ENCODE measurements at regions not wholly inside any gene's neighbourhood (a gene's known extent, or its start where the extent isn't known, plus 50 kb on each side); places are given as distances from the start of the nearest gene placed in this dataset.

DNA sequence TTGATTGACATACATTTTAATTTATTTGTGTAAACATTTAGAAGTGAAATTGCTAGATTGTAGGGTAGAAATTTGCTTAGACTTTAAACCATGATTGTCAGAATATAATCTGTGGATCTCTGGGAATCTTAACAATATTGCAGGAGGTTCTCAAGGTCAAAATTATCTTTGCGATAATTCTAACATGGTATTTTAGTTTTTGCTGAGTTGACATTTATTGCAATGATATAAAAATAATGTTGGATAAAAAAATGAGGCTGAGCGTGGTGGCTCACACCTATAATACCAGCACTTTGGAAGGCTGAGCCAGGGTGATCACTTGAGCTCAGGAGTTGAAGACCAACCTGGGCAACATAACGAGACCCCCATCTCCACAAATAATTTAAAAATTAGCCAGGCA, 70.3 kb upstream of the SGCD start:
- Histone ChIP-seq H4K5ac (ENCODE audit: low read depth, low read length) (no peak overlapping the region), H3K4me3 (ENCODE audit: insufficient read depth, low read depth, low read length) (no peak overlapping the region), H3K4ac (ENCODE audit: low read depth, low read length) (no peak overlapping the region), H4K20me1 (ENCODE audit: insufficient read depth, low read length) (no peaks in the 10 kb centered on the region), H3K36me3 (ENCODE audit: control insufficient read depth, insufficient read depth, low read length) (no peaks in the 10 kb centered on the region), H2BK5ac (ENCODE audit: low read depth, low read length, poor library complexity, severe bottlenecking) (no peak overlapping the region), H3K56ac (ENCODE audit: extremely low read depth, insufficient read depth, low read length) (no peak overlapping the region), H3K4me2 (ENCODE audit: low read depth, low read length) (no peak overlapping the region), H2BK15ac (ENCODE audit: low read depth, low read length) (no peak overlapping the region), H3K79me1 (ENCODE audit: low read depth in 1 of 2, low read length in 2 of 2) (no peaks in the 10 kb centered on the region), H3K4me1 (ENCODE audit: control insufficient read depth, insufficient read depth, low read length) (no peaks in the 10 kb centered on the region), H2BK120ac (ENCODE audit: low read depth, low read length) (no peak overlapping the region), H3K23ac (ENCODE audit: low read depth, low read length) (no peak overlapping the region), H2BK20ac (ENCODE audit: low read depth, low read length) (no peak overlapping the region), H3K9me3 (ENCODE audit: control insufficient read depth, insufficient read depth, low read length) (no peaks in the 10 kb centered on the region), H3K27ac (ENCODE audit: insufficient read depth, low read length) (no peak overlapping the region), H3K9me1 (ENCODE audit: insufficient read depth, low read length) (no peaks in the 10 kb centered on the region), H2AK9ac (replicated peaks; ENCODE audit: low read depth, low read length, poor library complexity) (no peak overlapping the region), H3K9ac (ENCODE audit: low read depth, low read length) (no peak overlapping the region), H3K18ac (ENCODE audit: low read depth, low read length) (no peak overlapping the region), H2AFZ (replicated peaks; ENCODE audit: low read length, poor library complexity) (no peak overlapping the region), H4K8ac (ENCODE audit: low read depth in 2 of 2, low read length in 2 of 2) (no peak overlapping the region), H3K14ac (replicated peaks; ENCODE audit: low read depth, low read length) (no peak overlapping the region), H4K91ac (ENCODE audit: insufficient read depth, low read depth, low read length) (no peak overlapping the region), H3K27me3 (ENCODE audit: control insufficient read depth, insufficient read depth, low read length) (no peaks in the 10 kb centered on the region), H2AK5ac (ENCODE audit: low read depth, low read length) (no peak overlapping the region)
- intact Hi-C loops (cut with micrococcal nuclease) (no loop called here), in situ Hi-C loops (cut with MboI; ENCODE audit: low sequenced_read_pairs) (no loop called here), dilution Hi-C loops (cut with HindIII; ENCODE audit: low sequenced_read_pairs, unreplicated experiment) (no loop called here)
- ChIA-PET CTCF (interaction anchor here (1.0 to 1.1 kb wide), 2 partner anchors 9 to 15 kb away, joined by 4 read pairs; no protein-coding TSS in a partner anchor), POLR2A (ENCODE audit: unreplicated experiment) (no interaction called here)
- DNase-seq (no peak), ATAC-seq (ENCODE audit: low read depth) (no peak)
- BruUV-seq (replicated peaks): no TSS peak
- no CpG with 5 or more reads among the region's 3 CpGs for WGBS, 2 experiments (ENCODE audit: extremely low coverage in 2 of 2, insufficient read length in 1 of 2)
- TF ChIP-seq MAFK (IDR thresholded peaks at IDR 0.05; ENCODE audit: low read depth, low read length) (peak; percentile 99), RCOR1 (IDR thresholded peaks at IDR 0.05; ENCODE audit: insufficient replicate concordance, low read length) (no peak), CTCF (conservative IDR thresholded peaks at IDR 0.05; ENCODE audit: low read depth, low read length) (no peak)
